Neural cell (in vitro differentiated cells): ENCODE measurements at regions not wholly inside any gene's neighbourhood (a gene's known extent, or its start where the extent isn't known, plus 50 kb on each side); places are given as distances from the start of the nearest gene placed in this dataset.

ENCODE experiments used
- H2AFZ ChIP-seq: fragments of 200-600, 300-800 bp; sonication (generic), shearing (Covaris generic); 2 replicates; pipeline ENCODE4 v1.6.0; 2014; ENCODE audit warnings: low read depth, mild to moderate bottlenecking, antibody characterized with exemption, low read length, moderate library complexity
- H3F3A ChIP-seq: fragments of 200-600 bp; shearing (Covaris generic); 2 replicates; pipeline ENCODE4 v1.6.1; 2016; ENCODE audit warnings: mild to moderate bottlenecking, moderate library complexity, mixed read lengths, antibody characterized with exemption, low read length; ENCODE audit not compliant: insufficient read depth, poor library complexity, severe bottlenecking
- H3K27ac ChIP-seq: fragments of 200-600, 300-800 bp; sonication (generic), shearing (Covaris generic); 2 replicates; pipeline ENCODE4 v1.5.1; 2014; ENCODE audit warnings: mild to moderate bottlenecking, low read length, moderate library complexity
- H3K27me3 ChIP-seq: fragments of 300-800, 200-600 bp; sonication (generic), shearing (Covaris generic); 2 replicates; pipeline ENCODE4 v1.6.0; 2014; ENCODE audit warnings: mild to moderate bottlenecking, low read depth, low read length, moderate library complexity; ENCODE audit not compliant: insufficient read depth
- H3K36me3 ChIP-seq: fragments of 300-800, 200-600 bp; sonication (generic), shearing (Covaris generic); 2 replicates; pipeline ENCODE4 v1.5.1; 2014; ENCODE audit warnings: mild to moderate bottlenecking, antibody characterized with exemption, low read length, moderate library complexity; ENCODE audit not compliant: insufficient read depth
- H3K4me2 ChIP-seq: fragments of 300-800, 200-600 bp; sonication (generic), shearing (Covaris generic); 2 replicates; pipeline ENCODE4 v1.6.0; 2014; ENCODE audit warnings: mild to moderate bottlenecking, low read length
- H3K4me3 ChIP-seq: fragments of 300-800, 200-600 bp; sonication (generic), shearing (Covaris generic); 2 replicates; pipeline ENCODE4 v1.5.1; 2014; ENCODE audit warnings: mild to moderate bottlenecking, low read length, moderate library complexity
- H3K79me2 ChIP-seq: fragments of 200-600 bp; shearing (Covaris generic); replicated peaks from 2 replicates; pipeline ENCODE4 v1.6.0; 2014; ENCODE audit warnings: mild to moderate bottlenecking, low read length, moderate library complexity; ENCODE audit not compliant: insufficient read depth
- H3K9ac ChIP-seq: fragments of 300-800, 200-600 bp; sonication (generic), shearing (Covaris generic); 2 replicates; pipeline ENCODE4 v1.6.1; 2016; ENCODE audit warnings: mild to moderate bottlenecking, low read length, mixed read lengths
- H3K9me2 ChIP-seq: fragments of 200-600 bp; shearing (Covaris generic); 2 replicates; pipeline ENCODE4 v1.6.1; 2016; ENCODE audit warnings: mild to moderate bottlenecking, low read length, mixed read lengths; ENCODE audit not compliant: insufficient read depth
- H3K9me3 ChIP-seq: fragments of 200-600, 300-800 bp; sonication (generic), shearing (Covaris generic); 2 replicates; pipeline ENCODE4 v1.6.1; 2016; ENCODE audit warnings: mild to moderate bottlenecking, mixed run types, low read length, moderate library complexity, mixed read lengths
- H4K20me1 ChIP-seq: fragments of 200-600 bp; shearing (Covaris generic); 2 replicates; pipeline ENCODE4 v1.6.1; 2016; ENCODE audit warnings: mild to moderate bottlenecking, mixed run types; ENCODE audit not compliant: insufficient read depth
- EP300 ChIP-seq: fragments of 450-650 bp; conservative IDR thresholded peaks from 2 replicates; pipeline ENCODE4 v1.6.1; 2014; ENCODE audit warnings: antibody characterized with exemption, mild to moderate bottlenecking, moderate library complexity; ENCODE audit not compliant: poor library complexity, severe bottlenecking
- EZH2 ChIP-seq: fragments of 200-600, 300-800 bp; shearing (Covaris generic), sonication (generic); IDR thresholded peaks from 2 replicates; pipeline ENCODE4 v1.6.1; 2014; ENCODE audit warnings: antibody characterized with exemption, low read length, borderline replicate concordance, mild to moderate bottlenecking; ENCODE audit not compliant: insufficient read depth, poor library complexity, severe bottlenecking
- MXI1 ChIP-seq: fragments of 450-650 bp; conservative IDR thresholded peaks from 2 replicates; pipeline ENCODE4 v1.6.1; 2014; ENCODE audit warnings: antibody characterized with exemption, mild to moderate bottlenecking; ENCODE audit not compliant: poor library complexity, severe bottlenecking
- POLR2AphosphoS5 ChIP-seq: IDR thresholded peaks from 2 replicates; pipeline ENCODE4 v1.6.1; 2012
- RAD21 ChIP-seq: fragments of 450-650 bp; conservative IDR thresholded peaks from 2 replicates; pipeline ENCODE4 v1.6.1; 2014; ENCODE audit warnings: antibody characterized with exemption, mild to moderate bottlenecking, moderate library complexity
- SMC3 ChIP-seq: fragments of 450-650 bp; conservative IDR thresholded peaks from 2 replicates; pipeline ENCODE4 v1.6.1; 2014; ENCODE audit warnings: antibody characterized with exemption, mild to moderate bottlenecking, moderate library complexity; ENCODE audit not compliant: poor library complexity
- TAF1 ChIP-seq: IDR thresholded peaks from 2 replicates; pipeline ENCODE4 v1.6.1; 2012; ENCODE audit warnings: low read depth
- TF ChIP-seq, protein P1 (sequence below): fragments of 450-650 bp; IDR thresholded peaks from 2 replicates; pipeline ENCODE4 v1.5.1; 2014; ENCODE audit warnings: antibody characterized with exemption, mild to moderate bottlenecking, moderate library complexity; ENCODE audit not compliant: poor library complexity, severe bottlenecking
- TF ChIP-seq, protein P2 (sequence below): IDR thresholded peaks from 2 replicates; pipeline ENCODE4 v1.6.1; 2012; ENCODE audit warnings: borderline replicate concordance

DNA sequence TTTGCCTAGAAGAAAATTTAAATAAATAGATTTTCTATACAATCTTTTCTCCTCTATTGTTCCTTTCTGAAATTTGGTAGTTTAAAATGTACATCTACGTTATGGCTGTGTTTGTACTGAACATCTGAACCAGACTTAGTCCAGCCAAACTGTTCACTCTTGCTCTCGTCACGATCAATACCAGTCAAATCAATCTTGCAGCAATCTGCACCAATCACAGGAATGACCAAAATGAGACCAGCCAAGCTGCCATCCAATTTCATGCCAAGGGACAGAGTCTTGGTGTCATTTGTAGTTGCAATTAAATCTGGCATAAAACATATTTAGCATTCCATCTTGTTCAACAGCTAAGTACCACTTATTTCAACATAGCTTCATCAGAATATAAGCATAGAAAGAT lies 156.6 kb downstream of the IRS2 start:
- Histone ChIP-seq H3K79me2 (no peaks in the 10 kb centered on the region), H4K20me1 (no peaks in the 10 kb centered on the region), H3F3A (no peaks in the 10 kb centered on the region), H3K9me2 (no peaks in the 10 kb centered on the region), H3K36me3 (no peaks in the 10 kb centered on the region), H3K4me2 (no peak overlapping the region), H3K27me3 (no peaks in the 10 kb centered on the region), H3K27ac (no peak overlapping the region), H2AFZ (no peak overlapping the region), H3K9ac (no peak overlapping the region), H3K9me3 (no peaks in the 10 kb centered on the region), H3K4me3 (no peak overlapping the region)
- TF ChIP-seq MXI1 (no peak), TAF1 (no peak), POLR2AphosphoS5 (no peak), EZH2 (no peak), EP300 (no peak)
- TF ChIP-seq, protein P1, sequence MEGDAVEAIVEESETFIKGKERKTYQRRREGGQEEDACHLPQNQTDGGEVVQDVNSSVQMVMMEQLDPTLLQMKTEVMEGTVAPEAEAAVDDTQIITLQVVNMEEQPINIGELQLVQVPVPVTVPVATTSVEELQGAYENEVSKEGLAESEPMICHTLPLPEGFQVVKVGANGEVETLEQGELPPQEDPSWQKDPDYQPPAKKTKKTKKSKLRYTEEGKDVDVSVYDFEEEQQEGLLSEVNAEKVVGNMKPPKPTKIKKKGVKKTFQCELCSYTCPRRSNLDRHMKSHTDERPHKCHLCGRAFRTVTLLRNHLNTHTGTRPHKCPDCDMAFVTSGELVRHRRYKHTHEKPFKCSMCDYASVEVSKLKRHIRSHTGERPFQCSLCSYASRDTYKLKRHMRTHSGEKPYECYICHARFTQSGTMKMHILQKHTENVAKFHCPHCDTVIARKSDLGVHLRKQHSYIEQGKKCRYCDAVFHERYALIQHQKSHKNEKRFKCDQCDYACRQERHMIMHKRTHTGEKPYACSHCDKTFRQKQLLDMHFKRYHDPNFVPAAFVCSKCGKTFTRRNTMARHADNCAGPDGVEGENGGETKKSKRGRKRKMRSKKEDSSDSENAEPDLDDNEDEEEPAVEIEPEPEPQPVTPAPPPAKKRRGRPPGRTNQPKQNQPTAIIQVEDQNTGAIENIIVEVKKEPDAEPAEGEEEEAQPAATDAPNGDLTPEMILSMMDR: no peak
- TF ChIP-seq, protein P2, sequence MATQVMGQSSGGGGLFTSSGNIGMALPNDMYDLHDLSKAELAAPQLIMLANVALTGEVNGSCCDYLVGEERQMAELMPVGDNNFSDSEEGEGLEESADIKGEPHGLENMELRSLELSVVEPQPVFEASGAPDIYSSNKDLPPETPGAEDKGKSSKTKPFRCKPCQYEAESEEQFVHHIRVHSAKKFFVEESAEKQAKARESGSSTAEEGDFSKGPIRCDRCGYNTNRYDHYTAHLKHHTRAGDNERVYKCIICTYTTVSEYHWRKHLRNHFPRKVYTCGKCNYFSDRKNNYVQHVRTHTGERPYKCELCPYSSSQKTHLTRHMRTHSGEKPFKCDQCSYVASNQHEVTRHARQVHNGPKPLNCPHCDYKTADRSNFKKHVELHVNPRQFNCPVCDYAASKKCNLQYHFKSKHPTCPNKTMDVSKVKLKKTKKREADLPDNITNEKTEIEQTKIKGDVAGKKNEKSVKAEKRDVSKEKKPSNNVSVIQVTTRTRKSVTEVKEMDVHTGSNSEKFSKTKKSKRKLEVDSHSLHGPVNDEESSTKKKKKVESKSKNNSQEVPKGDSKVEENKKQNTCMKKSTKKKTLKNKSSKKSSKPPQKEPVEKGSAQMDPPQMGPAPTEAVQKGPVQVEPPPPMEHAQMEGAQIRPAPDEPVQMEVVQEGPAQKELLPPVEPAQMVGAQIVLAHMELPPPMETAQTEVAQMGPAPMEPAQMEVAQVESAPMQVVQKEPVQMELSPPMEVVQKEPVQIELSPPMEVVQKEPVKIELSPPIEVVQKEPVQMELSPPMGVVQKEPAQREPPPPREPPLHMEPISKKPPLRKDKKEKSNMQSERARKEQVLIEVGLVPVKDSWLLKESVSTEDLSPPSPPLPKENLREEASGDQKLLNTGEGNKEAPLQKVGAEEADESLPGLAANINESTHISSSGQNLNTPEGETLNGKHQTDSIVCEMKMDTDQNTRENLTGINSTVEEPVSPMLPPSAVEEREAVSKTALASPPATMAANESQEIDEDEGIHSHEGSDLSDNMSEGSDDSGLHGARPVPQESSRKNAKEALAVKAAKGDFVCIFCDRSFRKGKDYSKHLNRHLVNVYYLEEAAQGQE: no peak

DNA sequence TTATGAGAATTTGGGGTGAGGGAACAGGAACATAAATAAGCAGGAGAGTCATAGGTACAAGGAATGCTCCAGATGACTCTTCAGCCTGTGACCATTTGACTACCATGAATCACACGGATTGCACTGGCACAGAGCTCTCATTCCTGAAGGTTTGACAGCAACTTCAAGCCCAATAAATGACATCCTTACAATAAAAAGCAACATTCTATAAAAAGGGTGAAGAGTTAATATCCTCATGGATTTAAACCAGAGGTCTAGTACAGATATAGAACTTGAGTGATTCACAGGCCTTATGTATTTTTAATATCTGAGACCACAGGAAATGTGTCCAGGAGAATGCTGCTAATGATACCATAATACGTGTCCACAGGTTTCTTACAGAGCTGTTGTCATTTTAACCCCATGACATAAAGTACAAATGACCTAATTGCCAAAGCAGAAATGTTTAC lies 158.1 kb downstream of the IRS2 start:
- no peaks in the 10 kb centered on the region for H3K9me2 ChIP-seq

More for the DNA sequence above, 158.1 kb downstream of the IRS2 start:
- Histone ChIP-seq H3K27ac (no peak overlapping the region), H2AFZ (no peak overlapping the region), H3K27me3 (no peaks in the 10 kb centered on the region), H3K79me2 (no peaks in the 10 kb centered on the region), H3K9ac (no peak overlapping the region), H3F3A (no peaks in the 10 kb centered on the region), H4K20me1 (no peaks in the 10 kb centered on the region), H3K4me2 (no peak overlapping the region), H3K36me3 (no peaks in the 10 kb centered on the region), H3K4me3 (no peak overlapping the region), H3K9me3 (no peaks in the 10 kb centered on the region)
- TF ChIP-seq MXI1: no peak
- TF ChIP-seq EP300: no peak
- TF ChIP-seq TAF1: no peak
- TF ChIP-seq, protein P1: no peak
- TF ChIP-seq SMC3: no peak
- no peak for TF ChIP-seq RAD21
- TF ChIP-seq, protein P2: no peak
- no peak for TF ChIP-seq POLR2AphosphoS5
- no peak for TF ChIP-seq EZH2
